ENCODE measurements at regions not wholly inside any gene's neighbourhood (a gene's known extent, or its start where the extent isn't known, plus 50 kb on each side); places are given as distances from the start of the nearest gene placed in this dataset.
"Not testable (repeated sequence)": the region's sequence is repeated elsewhere in the genome, so short reads cannot be mapped to it uniquely, and the experiment has no call there.

GRCh38 chr3:159252772-159253384 is 451.0 kb downstream of the MFSD1 start:
- peak; percentile 68 for TF ChIP-seq CTCF (IDR thresholded peaks at IDR 0.05; ENCODE audit: insufficient read depth, low read length, poor library complexity, severe bottlenecking)
- H3K27me3 ChIP-seq (ENCODE audit: control insufficient read depth, insufficient read depth, low read length): no peaks in the 10 kb centered on the region
- H3K4me3 ChIP-seq (ENCODE audit: low read depth, low read length): no peak overlapping the region
- no peak for DNase-seq (ENCODE audit: low read depth)
- H3K36me3 ChIP-seq (ENCODE audit: control insufficient read depth, insufficient read depth, low read length): no peaks in the 10 kb centered on the region

- DNase-seq (ENCODE audit: low read depth): no peak
- no peak for TF ChIP-seq CTCF (IDR thresholded peaks at IDR 0.05; ENCODE audit: insufficient read depth, low read length, poor library complexity, severe bottlenecking)
- Histone ChIP-seq H3K27me3 (ENCODE audit: control insufficient read depth, insufficient read depth, low read length) (no peaks in the 10 kb centered on the region), H3K36me3 (ENCODE audit: control insufficient read depth, insufficient read depth, low read length) (no peaks in the 10 kb centered on the region), H3K4me3 (ENCODE audit: low read depth, low read length) (no peak overlapping the region)
Measured at GRCh38 chr3:159253860-159254259, 452.0 kb downstream of the MFSD1 start.

- no peak for DNase-seq (ENCODE audit: low read depth)
- Histone ChIP-seq H3K27me3 (ENCODE audit: control insufficient read depth, insufficient read depth, low read length) (peaks cover 4% of the 10 kb centered on the region), H3K36me3 (ENCODE audit: control insufficient read depth, insufficient read depth, low read length) (no peaks in the 10 kb centered on the region), H3K4me3 (ENCODE audit: low read depth, low read length) (no peak overlapping the region)
- TF ChIP-seq CTCF (IDR thresholded peaks at IDR 0.05; ENCODE audit: insufficient read depth, low read length, poor library complexity, severe bottlenecking): no peak
Measured at GRCh38 chr3:159257954-159258353, 456.1 kb downstream of the MFSD1 start.

GRCh38 chr3:159258934-159259333 is 457.1 kb downstream of the MFSD1 start:
- no peak overlapping the region for H3K4me3 ChIP-seq (ENCODE audit: low read depth, low read length)
- TF ChIP-seq CTCF (IDR thresholded peaks at IDR 0.05; ENCODE audit: insufficient read depth, low read length, poor library complexity, severe bottlenecking): no peak

GRCh38 chr3:159260049-159260662 is 458.3 kb downstream of the MFSD1 start:
- Histone ChIP-seq H3K27me3 (ENCODE audit: control insufficient read depth, insufficient read depth, low read length) (peaks cover 4% of the 10 kb centered on the region), H3K36me3 (ENCODE audit: control insufficient read depth, insufficient read depth, low read length) (no peaks in the 10 kb centered on the region), H3K4me3 (ENCODE audit: low read depth, low read length) (no peak overlapping the region)
- DNase-seq (ENCODE audit: low read depth): peak; percentile 23
- TF ChIP-seq CTCF (IDR thresholded peaks at IDR 0.05; ENCODE audit: insufficient read depth, low read length, poor library complexity, severe bottlenecking): peak; percentile 63

More at GRCh38 chr3:159258934-159259333, 457.1 kb downstream of the MFSD1 start:
- Histone ChIP-seq H3K27me3 (ENCODE audit: control insufficient read depth, insufficient read depth, low read length) (peaks cover 4% of the 10 kb centered on the region), H3K36me3 (ENCODE audit: control insufficient read depth, insufficient read depth, low read length) (no peaks in the 10 kb centered on the region)
- DNase-seq (ENCODE audit: low read depth): no peak

GRCh38 chr3:159261333-159261732 is 459.5 kb downstream of the MFSD1 start:
- not testable (repeated sequence) for DNase-seq (ENCODE audit: low read depth); H3K4me3 ChIP-seq (ENCODE audit: low read depth, low read length); H3K36me3 ChIP-seq (ENCODE audit: control insufficient read depth, insufficient read depth, low read length); H3K27me3 ChIP-seq (ENCODE audit: control insufficient read depth, insufficient read depth, low read length)
